Medulla oblongata (tissue), 1 donor: ENCODE measurements at regions not wholly inside any gene's neighbourhood (a gene's known extent, or its start where the extent isn't known, plus 50 kb on each side); places are given as distances from the start of the nearest gene placed in this dataset.

ENCODE experiments used
- DNase-seq: peaks from one replicate; pipeline ENCODE4 v3.0.0-alpha.2; 2015; ENCODE audit errors: extremely low spot score

- DNase-seq = no peak
These were observed 241.1 kb upstream of the TSHZ2 start for GRCh38 chr20:52731093-52731492.

DNA sequence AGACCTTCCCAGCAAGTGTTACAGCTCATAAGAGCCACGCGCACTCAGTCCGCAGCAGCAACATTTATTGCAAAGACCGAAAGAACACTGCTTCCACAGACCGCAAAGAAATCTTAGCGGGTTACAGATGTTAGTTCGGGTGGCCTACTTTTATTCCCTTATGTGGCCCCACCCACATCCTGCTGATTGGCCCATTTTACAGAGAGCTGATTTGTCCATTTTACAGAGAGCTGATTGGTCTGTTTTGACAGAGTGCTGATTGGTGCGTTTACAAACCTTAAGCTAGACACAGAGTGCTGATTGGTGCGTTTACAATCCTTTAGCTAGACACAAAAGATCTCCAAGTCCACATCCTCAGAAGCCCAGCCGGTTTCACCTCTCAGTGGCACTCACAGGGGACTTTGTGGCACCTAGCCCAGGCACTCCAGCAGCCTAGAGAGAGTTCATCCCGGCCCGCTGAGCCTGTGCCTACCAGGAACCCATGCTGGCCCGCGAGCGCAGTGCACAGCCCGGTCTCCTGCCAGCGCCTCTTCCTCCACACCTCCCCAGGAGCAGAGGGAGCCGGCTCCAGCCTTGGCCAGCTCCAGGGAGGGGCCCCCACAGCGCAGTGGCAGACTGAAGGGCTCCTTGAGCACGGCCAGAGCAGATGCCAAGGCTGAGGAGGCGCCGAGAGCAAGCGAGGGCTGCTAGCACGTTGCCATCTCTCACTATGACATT is 244.3 kb upstream of the TSHZ2 start:
- DNase-seq = no peak

GRCh38 chr20:52724541-52724940 is 247.6 kb upstream of the TSHZ2 start:
- DNase-seq = no peak

GRCh38 chr20:52722926-52723688 is 249.1 kb upstream of the TSHZ2 start:
- DNase-seq = no peak

DNA sequence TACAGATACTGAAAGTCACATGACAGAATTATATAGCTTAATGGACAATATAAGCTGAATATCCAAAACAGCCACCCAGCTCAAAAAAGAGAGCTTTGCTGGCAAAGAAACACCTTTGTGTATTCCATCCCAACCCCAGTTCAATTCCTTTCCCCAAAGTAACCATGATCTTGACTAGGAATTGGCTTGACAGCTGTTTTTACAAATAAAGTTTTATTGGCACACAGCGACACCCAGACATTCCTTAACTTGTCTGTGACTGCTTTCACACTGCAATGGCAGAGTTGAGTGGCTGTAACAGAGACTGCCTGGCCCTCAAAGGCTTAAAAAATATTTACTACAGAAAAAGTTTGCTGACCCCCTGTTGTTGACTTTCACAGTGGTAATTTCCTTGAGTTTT is 264.0 kb upstream of the TSHZ2 start:
- no peak for DNase-seq

- DNase-seq = no peak
These were observed 267.6 kb upstream of the TSHZ2 start for GRCh38 chr20:52704553-52704952.

DNA sequence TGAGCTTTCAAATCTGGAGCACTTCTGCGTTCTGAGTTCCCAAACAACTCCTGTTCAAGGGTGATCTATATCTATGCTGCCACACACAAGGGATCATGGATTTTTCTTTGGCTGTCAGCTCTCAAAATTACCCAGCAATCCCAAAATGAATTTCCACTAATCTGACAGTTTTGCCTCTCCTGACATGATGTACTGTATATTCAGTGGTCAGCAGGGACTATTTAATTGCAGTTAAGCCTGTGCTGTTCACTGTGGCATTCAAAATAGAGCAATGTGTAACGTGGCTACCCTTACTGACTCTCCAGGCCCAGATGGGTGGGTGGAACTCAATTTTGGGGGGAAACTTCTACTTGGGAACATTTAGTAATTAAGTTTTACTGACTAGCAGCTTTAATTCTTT is 283.8 kb upstream of the TSHZ2 start:
- DNase-seq = no peak

GRCh38 chr20:52684905-52685304 is 287.3 kb upstream of the TSHZ2 start:
- no peak for DNase-seq

DNA sequence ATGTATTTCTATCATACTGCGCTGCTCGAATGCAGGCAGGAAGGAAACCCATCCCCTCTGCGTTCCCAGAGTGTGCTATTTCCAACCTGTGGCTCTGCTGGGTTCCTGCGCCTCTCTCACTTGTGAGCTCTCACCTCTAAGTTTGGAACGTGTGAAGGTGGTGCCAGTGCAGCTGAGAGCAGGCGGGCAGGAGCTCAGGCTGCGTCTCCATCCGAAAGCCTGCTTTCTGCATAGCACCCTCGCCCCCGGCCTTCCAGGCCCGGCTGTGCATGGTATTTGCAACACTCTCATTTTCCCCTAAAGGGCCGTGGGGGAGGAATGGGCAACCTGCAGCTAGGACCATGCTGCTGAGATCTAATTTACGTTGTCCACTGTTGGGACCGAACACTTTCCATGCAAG is 288.0 kb upstream of the TSHZ2 start:
- DNase-seq = no peak

DNA sequence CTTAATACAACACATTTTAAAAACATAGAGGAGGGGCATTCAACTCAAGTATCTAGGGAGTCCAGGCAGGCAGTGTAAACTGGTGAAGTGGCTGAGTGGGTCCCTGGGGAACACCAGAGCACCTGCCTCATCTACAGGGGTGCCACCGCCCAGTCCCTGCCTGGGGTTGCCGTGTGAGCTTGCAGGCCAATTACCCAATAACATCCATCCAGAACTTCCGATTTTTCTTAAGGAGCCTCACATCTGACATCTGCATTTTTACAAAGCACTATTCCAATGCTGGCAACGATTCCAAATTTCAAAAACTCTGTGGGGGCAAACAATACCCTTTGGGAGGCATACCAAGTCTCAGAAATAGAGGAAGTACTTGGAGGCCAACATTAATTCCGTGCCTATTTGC is 288.4 kb upstream of the TSHZ2 start:
- DNase-seq = no peak

DNA sequence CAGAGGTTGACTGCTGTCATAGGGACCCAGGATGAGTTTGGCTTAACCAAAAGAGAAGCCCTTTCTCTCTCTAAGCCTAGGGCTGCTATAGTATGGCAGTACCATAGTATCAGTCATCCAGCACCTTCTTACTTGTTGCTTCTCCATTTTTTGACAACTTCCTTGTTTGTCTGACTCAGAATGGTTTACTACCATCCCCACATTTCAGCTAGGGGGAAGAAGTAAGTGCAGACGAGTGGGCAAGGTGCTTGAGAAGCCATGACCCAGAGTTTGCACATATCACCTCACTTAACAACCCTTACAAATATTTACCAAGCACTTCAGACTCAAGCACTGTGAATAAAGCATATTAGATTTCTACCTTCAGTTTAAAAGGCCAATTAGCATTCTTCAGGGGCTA is 289.9 kb upstream of the TSHZ2 start:
- DNase-seq = no peak

DNA sequence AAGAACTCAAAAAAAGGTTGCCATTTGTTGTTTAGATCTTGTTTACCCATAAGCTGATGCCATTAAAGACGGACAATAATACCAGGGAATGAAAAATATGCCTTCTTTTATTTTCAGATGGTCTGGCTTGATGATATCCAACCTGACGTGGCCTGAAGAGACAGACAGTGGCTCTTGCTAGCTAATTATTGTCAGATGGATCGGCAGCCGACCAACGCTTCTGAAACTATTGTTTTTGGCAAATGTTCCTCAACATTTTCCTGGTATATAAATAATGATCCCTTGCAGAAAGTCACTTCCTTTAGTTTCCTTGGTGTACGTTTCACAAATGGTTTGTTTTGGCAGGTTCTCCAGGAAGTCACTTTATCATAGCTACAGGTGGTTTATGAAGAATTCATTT is 290.9 kb upstream of the TSHZ2 start:
- no peak for DNase-seq

- DNase-seq = no peak
These were observed 294.9 kb upstream of the TSHZ2 start for GRCh38 chr20:52677216-52677615.

DNA sequence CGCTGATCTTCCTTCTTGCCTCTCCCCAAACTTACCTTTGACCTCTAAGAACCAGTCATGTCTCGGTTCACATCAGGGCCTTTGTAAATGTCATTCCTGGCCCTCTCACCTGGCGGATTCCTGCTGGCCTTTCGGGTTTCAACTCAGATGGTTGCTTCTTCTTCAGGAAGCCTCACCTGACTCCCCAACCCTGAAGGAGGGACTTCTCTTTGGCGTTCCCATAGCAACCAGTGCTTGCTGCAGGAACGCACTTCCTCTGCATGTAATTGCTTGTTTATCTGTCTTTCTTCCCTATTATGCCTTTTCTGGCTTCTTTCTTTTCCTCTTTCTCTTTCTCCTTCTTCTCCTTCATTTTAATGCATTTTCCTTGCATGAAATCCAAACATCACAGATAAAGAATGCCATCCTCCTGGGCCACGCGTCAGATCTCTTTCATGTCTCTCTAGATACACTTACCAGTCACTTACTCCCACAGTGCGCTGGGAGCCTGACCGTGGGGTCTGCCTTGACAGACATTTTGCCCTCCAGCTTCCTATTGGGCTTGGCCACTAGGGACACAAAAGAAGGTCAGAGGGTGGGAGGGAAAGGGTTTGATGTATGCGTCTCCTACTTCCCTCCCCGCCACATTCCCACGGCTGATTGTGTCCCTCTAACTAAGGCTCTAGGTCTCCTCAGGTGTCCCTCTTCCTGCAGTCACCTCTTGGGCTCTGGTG is 295.7 kb upstream of the TSHZ2 start:
- DNase-seq = no peak

DNA sequence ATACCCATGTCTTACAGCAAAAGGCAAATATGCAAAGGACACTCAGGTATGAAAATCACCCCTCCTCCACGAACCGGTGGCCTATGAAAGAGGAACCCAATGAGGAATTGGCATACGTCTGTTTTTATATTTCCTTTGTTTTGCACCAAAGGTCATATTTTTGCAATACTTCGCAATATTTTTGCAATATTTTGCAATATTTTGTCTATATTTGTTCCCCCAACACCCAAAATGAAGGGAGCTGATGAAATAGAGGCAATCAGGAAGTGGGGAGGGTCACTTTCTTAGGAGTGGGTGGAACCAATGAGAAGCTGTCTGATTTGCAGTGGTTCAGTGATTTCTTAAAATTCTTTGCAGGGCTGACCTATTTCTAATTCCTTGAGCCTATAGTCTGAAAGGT is 296.8 kb upstream of the TSHZ2 start:
- no peak for DNase-seq

- DNase-seq = no peak
These were observed 303.5 kb upstream of the TSHZ2 start for GRCh38 chr20:52668626-52669025.

DNA sequence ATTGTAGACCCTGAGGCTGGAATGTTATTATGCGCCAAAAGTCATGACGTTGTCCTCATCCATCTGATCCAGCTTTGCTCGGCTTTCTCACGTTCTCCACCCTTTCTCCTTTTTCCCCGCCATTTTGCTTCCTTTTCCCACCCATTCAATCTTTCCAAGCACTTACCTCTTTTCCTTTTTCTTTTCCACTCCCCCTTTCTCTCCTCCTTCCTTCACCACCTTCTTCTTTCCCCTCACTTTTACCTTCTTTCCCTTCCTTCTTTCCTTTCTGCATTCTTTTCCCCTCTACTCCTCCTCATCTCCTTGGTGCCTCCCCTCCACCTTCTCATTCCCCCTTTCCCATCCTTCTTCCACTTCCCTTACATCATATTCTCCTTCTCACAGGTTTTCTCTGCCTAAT is 304.8 kb upstream of the TSHZ2 start:
- no peak for DNase-seq

DNA sequence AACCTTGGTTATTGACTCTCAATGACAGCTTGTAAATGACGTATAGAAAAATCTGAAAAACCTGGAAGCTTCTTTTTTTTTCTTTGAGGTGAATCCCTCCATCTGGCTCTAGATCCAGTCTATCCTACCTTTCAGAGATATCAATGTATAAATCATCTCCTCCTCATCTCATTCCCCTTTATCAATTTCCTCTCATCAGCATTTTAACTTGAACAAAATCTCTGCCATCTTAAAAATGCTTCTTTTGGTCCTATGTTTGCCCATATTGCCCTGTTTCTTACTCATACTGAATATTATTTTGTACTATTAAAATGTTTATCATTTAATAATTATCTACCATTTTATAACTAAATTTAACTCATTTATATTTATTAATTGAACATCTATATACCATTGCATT is 306.7 kb upstream of the TSHZ2 start:
- DNase-seq = no peak

DNA sequence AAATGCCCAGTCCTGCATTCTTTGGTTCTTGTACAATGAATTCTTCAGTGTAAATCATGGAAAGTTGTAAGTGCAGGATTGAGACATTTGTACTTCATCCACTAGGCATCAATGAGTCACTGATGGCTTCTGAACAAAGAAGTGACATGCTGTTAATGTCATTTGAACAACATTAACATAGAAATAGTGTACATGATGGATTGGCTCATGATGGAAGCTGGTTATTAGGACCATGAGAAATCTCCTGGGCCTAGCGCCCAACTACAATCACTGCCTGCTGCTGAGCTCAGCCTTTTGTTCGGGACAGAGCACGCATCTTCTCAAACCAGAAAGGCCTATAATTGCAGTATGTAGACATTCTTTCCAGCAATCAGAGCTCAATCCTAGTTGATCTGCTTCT is 316.8 kb upstream of the TSHZ2 start:
- no peak for DNase-seq

GRCh38 chr20:52654567-52654966 is 317.6 kb upstream of the TSHZ2 start:
- DNase-seq = no peak

DNA sequence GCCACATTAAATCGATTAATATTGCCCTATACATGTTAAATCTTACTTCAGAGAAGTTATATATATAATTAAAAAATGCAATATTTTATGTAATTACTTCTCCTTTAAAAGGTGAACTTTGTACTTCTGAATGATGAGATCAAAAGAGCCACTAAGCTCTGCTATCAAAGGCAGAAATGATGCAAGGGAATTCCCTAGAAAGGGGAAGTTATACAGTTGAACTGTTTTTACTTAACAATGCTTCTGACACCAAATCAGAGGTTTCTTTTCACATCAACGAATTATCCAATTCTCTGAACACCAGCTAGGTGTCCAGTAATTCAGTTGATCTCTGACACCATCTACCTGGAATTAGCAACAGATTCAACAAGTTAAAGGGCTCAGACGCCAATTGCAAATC is 319.9 kb upstream of the TSHZ2 start:
- DNase-seq = no peak

GRCh38 chr20:52649727-52650126 is 322.4 kb upstream of the TSHZ2 start:
- DNase-seq = no peak

GRCh38 chr20:52645822-52646221 is 326.3 kb upstream of the TSHZ2 start:
- DNase-seq = no peak
